Activated gamma-delta T cell treated with Interleukin-2 at 50 U/mL for 16 hours (primary cell): ENCODE measurements at regions not wholly inside any gene's neighbourhood (a gene's known extent, or its start where the extent isn't known, plus 50 kb on each side); places are given as distances from the start of the nearest gene placed in this dataset.

Experiments
- DNase-seq: peaks from one replicate; pipeline ENCODE4 v3.0.0-alpha.2; 2020

GRCh38 chr1:5297180-5297885, 642.9 kb downstream of the AJAP1 start:
- no peak for DNase-seq

DNA sequence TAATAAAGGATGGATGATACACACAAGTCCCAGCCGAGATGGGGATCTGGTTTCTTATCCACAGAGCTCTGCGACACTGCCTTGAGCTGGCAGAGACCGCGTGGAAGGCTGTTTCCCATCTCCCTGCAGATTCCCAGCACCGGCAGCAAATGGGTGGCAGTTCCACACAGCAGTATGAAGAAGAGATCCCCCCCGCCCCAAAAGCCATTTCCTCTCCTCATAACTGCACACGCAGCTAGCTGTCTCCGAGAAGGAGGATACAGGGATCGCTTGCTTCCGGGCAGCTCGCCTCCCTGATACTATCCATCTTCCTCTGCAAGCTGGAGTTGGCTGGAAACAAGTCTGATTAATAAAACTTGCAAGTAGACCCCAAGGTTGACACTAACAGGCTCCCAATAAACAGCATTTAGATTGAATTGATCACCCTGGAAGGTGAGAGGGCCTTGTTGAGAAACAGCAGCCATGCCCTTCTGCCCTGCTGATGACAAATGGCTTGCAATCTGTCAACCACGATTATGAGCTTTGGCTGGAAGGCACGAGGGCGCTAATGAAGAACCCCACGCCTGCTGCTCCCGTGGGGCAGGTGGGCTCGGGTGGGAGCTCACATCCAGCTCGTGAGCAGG, 642.3 kb downstream of the AJAP1 start:
- DNase-seq = no peak

DNA sequence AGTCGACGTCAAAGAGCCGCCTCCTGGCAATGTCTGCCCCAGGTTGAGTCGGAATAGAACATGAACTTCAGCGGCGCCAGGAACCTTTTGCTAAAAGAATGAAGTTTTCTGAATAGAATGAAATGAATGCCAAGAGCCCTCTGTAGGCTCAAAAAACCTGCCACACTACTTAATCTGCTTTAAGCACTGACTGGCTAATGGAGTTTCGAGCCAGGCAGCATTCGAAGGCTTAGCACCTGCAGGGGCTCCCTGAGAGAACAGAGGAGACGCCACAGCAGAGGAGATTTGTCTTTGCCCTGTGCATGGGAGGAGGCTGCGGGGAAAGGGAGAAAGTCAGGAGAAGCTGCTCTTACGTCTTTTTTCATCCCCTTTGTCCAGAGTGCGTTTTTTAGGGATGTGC, 641.7 kb downstream of the AJAP1 start:
- DNase-seq = no peak

- DNase-seq = no peak
Observed at GRCh38 chr1:5291889-5292288, 637.5 kb downstream of the AJAP1 start.

- DNase-seq = no peak
Observed at GRCh38 chr1:5287178-5288150, 633.1 kb downstream of the AJAP1 start.

DNA sequence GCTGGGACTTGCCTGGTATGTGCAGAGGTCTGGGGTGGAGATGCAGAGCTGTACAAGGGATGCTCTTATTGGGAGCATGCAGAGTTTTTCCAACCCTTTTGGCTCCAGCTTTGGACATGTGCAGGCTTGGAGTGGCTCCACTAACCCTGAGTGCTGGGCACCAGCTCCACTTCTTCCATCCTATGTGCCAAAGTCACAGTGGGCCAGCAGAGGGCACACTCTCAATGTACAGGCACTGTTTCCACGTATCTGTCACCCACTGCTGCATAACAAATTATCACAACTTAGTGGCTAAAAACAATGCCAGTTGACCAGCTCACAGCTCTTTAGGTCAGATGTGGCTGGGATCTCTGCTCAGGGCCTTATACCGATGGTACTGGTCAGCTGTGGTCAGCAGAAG, 631.8 kb downstream of the AJAP1 start:
- peak; percentile 58 for DNase-seq

GRCh38 chr1:5274527-5274926, 620.1 kb downstream of the AJAP1 start:
- DNase-seq = no peak

GRCh38 chr1:5273280-5274003, 619.0 kb downstream of the AJAP1 start:
- DNase-seq = no peak

DNA sequence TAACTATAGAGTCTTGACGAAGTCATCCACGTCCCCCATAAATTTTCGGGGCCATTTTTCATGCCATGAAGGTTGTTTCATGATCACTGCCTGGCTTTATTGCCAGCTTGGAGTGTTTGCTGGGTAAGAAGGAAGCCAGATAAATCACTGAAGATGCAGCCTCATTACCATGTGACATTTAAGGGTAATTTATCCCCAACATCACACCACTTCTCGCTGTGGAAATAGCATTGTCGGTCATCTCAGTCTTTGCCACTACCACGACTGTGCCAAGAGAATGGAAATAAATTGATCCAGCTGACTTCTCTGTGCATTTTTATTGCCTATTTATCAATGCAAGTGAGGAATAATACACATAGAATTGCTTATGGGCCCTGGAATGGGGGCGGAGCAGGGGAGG, 617.9 kb downstream of the AJAP1 start:
- DNase-seq = no peak

- no peak for DNase-seq
Observed at GRCh38 chr1:5271264-5271663, 616.9 kb downstream of the AJAP1 start.

DNA sequence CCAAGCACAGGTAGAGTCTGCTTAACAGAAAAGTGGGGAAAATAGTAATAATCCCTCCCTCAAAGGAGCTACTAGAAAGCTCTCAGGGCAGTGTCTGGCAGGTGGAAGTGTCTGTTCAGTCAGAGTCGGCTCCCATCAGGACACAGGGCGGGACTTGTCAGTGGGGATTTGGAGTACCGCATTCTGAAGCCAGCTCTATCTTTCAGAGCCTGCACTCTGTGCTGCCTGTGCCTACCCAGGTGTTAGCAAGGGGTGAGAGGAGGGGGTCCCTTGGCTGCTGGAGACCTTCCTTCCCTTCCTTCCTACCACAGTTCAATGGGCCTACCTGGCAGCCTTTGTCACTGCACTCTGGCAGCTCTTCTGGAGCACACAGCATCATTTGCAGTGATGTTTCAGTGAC, 615.5 kb downstream of the AJAP1 start:
- no peak for DNase-seq

DNA sequence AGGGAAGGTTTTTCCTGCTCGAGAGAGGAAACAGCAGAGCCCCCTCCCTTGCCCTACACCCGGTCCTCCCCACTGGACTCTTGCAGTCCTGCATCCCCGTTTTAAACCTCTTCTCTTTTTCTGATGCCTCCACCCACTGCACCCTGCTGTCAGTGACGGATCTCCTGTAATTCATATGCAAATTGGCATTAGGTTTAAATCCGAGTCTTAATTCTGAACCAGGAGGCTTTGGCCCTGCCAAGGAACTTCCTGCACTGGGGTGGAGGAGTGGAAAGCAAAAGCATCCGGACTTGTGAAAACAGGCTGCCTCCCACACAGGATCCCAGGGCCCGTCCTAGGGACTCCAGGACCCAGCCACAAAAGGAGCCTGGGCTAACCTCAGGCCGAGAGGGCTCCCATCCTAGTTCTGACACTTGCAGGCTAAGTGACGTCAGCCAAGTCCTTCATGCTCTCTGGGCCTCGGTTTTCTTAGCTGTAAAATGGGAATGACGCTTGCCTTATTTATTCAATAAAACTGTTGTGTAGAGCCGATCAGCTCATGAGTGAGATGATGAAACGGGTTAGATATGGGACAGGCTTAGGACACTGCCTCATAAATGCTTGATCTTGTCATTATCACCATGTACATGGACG, 613.3 kb downstream of the AJAP1 start:
- DNase-seq = no peak

DNA sequence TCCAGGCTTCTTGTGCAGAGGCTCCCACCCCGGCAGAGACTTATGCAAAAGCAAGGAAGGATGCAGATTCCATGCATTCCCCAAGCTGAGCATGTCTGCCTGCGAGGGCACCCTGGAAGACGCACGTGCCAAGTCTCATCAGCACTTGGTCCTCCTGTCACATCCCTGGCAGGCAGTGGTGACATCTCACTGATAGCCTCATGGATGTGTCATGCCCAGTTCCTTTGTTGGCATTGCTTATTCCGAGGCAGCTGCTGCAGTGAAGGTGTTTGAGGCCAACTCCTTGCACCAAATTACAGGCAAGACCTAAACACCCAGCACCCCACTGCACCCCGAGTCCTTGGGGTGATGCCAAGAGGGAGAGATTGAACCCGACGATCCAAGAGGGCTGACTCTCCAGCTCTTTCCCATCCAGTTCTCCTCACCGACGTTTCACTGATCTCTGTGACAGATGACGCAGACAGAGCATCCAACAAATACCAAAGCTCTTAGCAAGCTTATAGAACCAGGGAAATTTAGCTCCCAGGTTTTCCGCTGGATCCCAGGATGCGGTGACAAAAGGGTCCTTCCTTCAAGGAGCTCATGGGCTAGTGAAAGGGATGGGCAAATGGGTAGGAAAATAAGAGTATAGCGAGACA, 611.1 kb downstream of the AJAP1 start:
- no peak for DNase-seq

DNA sequence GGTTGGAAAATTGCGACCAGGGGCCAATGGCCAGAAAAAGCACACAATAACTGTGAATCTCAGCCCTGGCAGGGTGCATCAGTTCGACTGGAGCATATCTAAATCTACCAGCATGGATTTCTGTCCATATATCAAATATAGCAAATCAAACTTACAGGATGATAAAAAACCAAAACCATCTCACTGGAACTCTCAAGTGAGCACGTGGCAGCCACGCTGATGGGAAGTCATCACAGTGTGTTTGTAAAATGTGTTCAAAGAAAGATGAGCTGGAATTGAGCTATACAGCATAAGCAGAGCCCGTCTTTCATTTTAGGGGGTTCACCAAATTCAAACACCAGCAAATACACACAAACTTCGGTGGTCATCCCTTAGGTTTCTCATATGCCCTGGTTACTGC, 610.1 kb downstream of the AJAP1 start:
- DNase-seq = no peak

- DNase-seq = no peak
Observed at GRCh38 chr1:5256793-5257192, 602.4 kb downstream of the AJAP1 start.

GRCh38 chr1:5254975-5255374, 600.6 kb downstream of the AJAP1 start:
- no peak for DNase-seq

GRCh38 chr1:5254131-5254725, 599.8 kb downstream of the AJAP1 start:
- no peak for DNase-seq

- DNase-seq = no peak
Observed at GRCh38 chr1:5253036-5253435, 598.6 kb downstream of the AJAP1 start.

GRCh38 chr1:5250336-5250735, 595.9 kb downstream of the AJAP1 start:
- DNase-seq = no peak

DNA sequence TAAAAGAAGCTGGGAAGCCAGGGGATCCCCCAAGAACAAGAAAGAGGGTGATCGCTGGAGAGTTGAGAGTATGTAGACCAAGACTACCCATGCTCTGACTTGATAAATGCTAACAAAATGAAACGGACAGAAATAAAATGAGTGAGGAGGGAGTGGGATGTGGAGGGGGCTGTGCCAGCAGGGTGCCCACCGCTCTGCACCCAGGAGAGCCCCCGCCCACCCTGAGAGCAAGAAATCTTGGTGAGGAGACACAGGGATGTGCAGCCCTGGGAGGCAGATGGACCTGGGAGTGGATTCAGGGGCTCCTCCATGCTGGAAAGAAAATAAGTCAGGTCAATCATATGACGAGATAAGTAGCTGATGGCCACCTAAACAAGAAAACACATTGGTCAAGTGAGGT, 590.9 kb downstream of the AJAP1 start:
- DNase-seq = no peak

DNA sequence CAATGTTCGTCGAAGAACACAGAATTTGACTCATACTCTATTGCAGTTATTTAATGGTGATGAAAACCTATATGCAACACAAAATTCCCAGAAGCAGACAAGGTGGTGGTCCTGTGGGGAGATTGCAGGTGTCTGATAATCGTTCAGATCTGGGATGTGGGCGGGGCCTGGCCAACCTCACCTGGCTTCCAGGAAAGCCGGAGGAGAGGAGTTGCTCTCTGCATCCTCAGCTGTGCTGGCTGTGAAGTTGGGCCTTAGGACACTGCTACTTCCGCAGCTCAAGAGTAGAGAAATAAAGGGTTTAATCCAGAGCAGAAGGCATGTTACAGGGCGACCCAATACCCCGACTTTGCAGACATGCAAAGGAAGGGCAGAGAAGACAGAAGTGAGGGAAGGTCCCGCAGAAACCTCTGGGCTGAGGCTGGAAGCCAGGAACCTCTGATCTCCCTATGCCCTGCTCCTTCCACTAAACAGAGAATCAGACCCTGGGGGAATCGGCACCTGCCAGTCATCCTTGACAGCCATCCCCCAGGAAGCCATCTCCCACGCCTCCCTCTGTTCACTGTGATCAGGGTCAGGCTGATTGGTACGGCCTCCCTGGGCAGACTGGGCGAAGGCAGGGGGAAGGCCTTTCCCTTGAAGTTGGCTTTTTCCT, 590.3 kb downstream of the AJAP1 start:
- DNase-seq = no peak
